ENCODE measurements at regions not wholly inside any gene's neighbourhood (a gene's known extent, or its start where the extent isn't known, plus 50 kb on each side); places are given as distances from the start of the nearest gene placed in this dataset.

GRCh38 chrX:13372203-13372980, 52.5 kb upstream of the ATXN3L start (continued):
- TF ChIP-seq, protein P1, sequence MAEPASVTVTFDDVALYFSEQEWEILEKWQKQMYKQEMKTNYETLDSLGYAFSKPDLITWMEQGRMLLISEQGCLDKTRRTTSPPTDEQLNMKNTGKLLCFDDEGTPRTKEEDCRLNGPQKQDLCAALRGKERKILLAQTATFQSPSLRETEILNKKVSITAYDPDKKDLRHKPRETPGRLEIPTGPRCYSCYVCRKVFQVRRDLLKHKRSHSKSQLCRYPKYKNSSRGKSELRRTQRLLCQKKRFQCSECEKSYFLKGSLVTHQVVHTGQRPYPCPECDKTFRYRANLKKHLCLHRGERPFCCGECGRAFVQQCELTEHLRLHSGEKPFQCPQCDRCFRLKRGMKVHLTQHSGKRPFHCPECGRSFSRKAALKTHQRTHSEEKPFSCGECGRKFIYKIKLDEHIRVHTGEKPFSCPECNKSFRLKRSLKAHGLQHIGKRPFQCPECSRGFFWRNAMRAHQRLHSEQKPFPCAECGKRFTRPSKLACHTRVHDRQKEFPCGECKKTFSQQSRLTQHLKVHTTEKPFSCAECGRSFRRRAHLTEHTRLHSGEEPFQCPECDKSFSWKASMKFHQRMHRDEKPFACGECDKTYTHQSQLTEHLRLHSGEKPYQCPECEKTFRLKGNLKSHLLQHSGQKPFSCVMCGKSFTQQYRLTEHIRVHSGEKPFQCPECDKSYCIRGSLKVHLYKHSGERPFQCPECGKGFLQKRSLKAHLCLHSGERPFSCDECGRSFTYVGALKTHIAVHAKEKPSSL (CRISPR knock-in tag; conservative IDR thresholded peaks at IDR 0.05), result no peak

- ATAC-seq (no peak), DNase-seq (ENCODE audit: low spot score) (no peak)
- ChIA-PET POLR2A (no interaction called here), CTCF (no interaction called here)
- H3K36me3 Mint-ChIP-seq, result no peaks in the 10 kb centered on the region
- peaks cover 35% of the 10 kb centered on the region for H3K4me1 Mint-ChIP-seq
- H3K9me3 Mint-ChIP-seq, result no peaks in the 10 kb centered on the region
- TF ChIP-seq GTF2I (CRISPR knock-in tag; conservative IDR thresholded peaks at IDR 0.05) (no peak), MXD4 (CRISPR knock-in tag; IDR thresholded peaks at IDR 0.05; ENCODE audit: borderline replicate concordance) (no peak), NR1H2 (CRISPR knock-in tag; IDR thresholded peaks at IDR 0.05) (no peak), ETV6 (CRISPR knock-in tag; IDR thresholded peaks at IDR 0.05) (no peak), OVOL2 (CRISPR knock-in tag; IDR thresholded peaks at IDR 0.05; ENCODE audit: borderline replicate concordance) (no peak), TEAD1 (CRISPR knock-in tag; IDR thresholded peaks at IDR 0.05) (no peak), ESRRA (CRISPR knock-in tag; IDR thresholded peaks at IDR 0.05; ENCODE audit: borderline replicate concordance) (no peak), FOXJ3 (CRISPR knock-in tag; IDR thresholded peaks at IDR 0.05; ENCODE audit: borderline replicate concordance) (no peak), SMAD4 (CRISPR knock-in tag; IDR thresholded peaks at IDR 0.05) (no peak), GRHL2 (CRISPR knock-in tag; IDR thresholded peaks at IDR 0.05; ENCODE audit: insufficient replicate concordance, severe bottlenecking) (no peak), RELA (CRISPR knock-in tag; IDR thresholded peaks at IDR 0.05; ENCODE audit: borderline replicate concordance) (no peak), MYBL2 (CRISPR knock-in tag; IDR thresholded peaks at IDR 0.05) (no peak), NR3C1 (CRISPR knock-in tag; conservative IDR thresholded peaks at IDR 0.05; ENCODE audit: low read depth) (no peak), CTCF (IDR thresholded peaks at IDR 0.05) (no peak), FOXK1 (CRISPR knock-in tag; IDR thresholded peaks at IDR 0.05) (no peak), NFATC4 (CRISPR knock-in tag; IDR thresholded peaks at IDR 0.05) (no peak)
- TF ChIP-seq, protein P2, sequence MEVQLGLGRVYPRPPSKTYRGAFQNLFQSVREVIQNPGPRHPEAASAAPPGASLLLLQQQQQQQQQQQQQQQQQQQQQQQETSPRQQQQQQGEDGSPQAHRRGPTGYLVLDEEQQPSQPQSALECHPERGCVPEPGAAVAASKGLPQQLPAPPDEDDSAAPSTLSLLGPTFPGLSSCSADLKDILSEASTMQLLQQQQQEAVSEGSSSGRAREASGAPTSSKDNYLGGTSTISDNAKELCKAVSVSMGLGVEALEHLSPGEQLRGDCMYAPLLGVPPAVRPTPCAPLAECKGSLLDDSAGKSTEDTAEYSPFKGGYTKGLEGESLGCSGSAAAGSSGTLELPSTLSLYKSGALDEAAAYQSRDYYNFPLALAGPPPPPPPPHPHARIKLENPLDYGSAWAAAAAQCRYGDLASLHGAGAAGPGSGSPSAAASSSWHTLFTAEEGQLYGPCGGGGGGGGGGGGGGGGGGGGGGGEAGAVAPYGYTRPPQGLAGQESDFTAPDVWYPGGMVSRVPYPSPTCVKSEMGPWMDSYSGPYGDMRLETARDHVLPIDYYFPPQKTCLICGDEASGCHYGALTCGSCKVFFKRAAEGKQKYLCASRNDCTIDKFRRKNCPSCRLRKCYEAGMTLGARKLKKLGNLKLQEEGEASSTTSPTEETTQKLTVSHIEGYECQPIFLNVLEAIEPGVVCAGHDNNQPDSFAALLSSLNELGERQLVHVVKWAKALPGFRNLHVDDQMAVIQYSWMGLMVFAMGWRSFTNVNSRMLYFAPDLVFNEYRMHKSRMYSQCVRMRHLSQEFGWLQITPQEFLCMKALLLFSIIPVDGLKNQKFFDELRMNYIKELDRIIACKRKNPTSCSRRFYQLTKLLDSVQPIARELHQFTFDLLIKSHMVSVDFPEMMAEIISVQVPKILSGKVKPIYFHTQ (CRISPR knock-in tag; IDR thresholded peaks at IDR 0.05), result no peak
- no peak overlapping the region for H3K4me3 Mint-ChIP-seq
- H3K27me3 Mint-ChIP-seq (ENCODE audit: low read depth), result no peaks in the 10 kb centered on the region
- no peak overlapping the region for H3K27ac Mint-ChIP-seq
Measured at GRCh38 chrX:13371186-13371585, 51.3 kb upstream of the ATXN3L start.

GRCh38 chrX:13370713-13371112, 50.9 kb upstream of the ATXN3L start:
- POLR2A ChIA-PET, result no interaction called here
- no peak overlapping the region for H3K27ac Mint-ChIP-seq
- no peak for ATAC-seq
- no peak for DNase-seq (ENCODE audit: low spot score)
- TF ChIP-seq, protein P1 (CRISPR knock-in tag; conservative IDR thresholded peaks at IDR 0.05), result no peak
- no peak for TF ChIP-seq ZNF281 (CRISPR knock-in tag; IDR thresholded peaks at IDR 0.05)
- H3K4me3 Mint-ChIP-seq, result no peak overlapping the region
- CTCF ChIA-PET, result no interaction called here
- H3K9me3 Mint-ChIP-seq, result no peaks in the 10 kb centered on the region
- peaks cover 40% of the 10 kb centered on the region for H3K4me1 Mint-ChIP-seq
- no peaks in the 10 kb centered on the region for H3K27me3 Mint-ChIP-seq (ENCODE audit: low read depth)
- H3K36me3 Mint-ChIP-seq, result no peaks in the 10 kb centered on the region
